GM12873 (cell line): ENCODE measurements at regions not wholly inside any gene's neighbourhood (a gene's known extent, or its start where the extent isn't known, plus 50 kb on each side); places are given as distances from the start of the nearest gene placed in this dataset.

Experiments
- CTCF ChIP-seq: IDR thresholded peaks from 2 replicates; pipeline ENCODE4 v1.5.1; 2012; ENCODE audit warnings: low read depth, mild to moderate bottlenecking, moderate library complexity, low read length, control low read depth; ENCODE audit not compliant: insufficient read depth; ENCODE audit errors: missing control alignments

GRCh38 chr11:79950172-79950571 lies 509.3 kb upstream of the TENM4 start:
- no peak for TF ChIP-seq CTCF

GRCh38 chr11:79949574-79949973 lies 508.7 kb upstream of the TENM4 start:
- TF ChIP-seq CTCF: no peak

GRCh38 chr11:79942646-79943045 lies 501.8 kb upstream of the TENM4 start:
- TF ChIP-seq CTCF: no peak

- no peak for TF ChIP-seq CTCF
Measured at GRCh38 chr11:79942090-79942489, 501.3 kb upstream of the TENM4 start.

- no peak for TF ChIP-seq CTCF
Measured at GRCh38 chr11:79940974-79941735, 500.3 kb upstream of the TENM4 start.

GRCh38 chr11:79940165-79940564 lies 499.3 kb upstream of the TENM4 start:
- TF ChIP-seq CTCF: no peak

GRCh38 chr11:79939111-79939510 lies 498.3 kb upstream of the TENM4 start:
- no peak for TF ChIP-seq CTCF
